Transverse colon (tissue), 4 donors: ENCODE measurements at regions not wholly inside any gene's neighbourhood (a gene's known extent, or its start where the extent isn't known, plus 50 kb on each side); places are given as distances from the start of the nearest gene placed in this dataset.

Experiments
- DNase-seq: peaks from one replicate; pipeline ENCODE4 v3.0.0-alpha.2; 2019
- H3K27ac ChIP-seq, 4 donors: fragments of 200-600 bp; sonication (generic); 2 replicates each; pipeline ENCODE4 v1.5.1; 2016 to 2018; ENCODE audit warnings: inconsistent platforms in 4 of 4
- H3K27me3 ChIP-seq: fragments of 200-600 bp; sonication (generic); 2 replicates; pipeline ENCODE4 v1.5.1; 2017; ENCODE audit warnings: inconsistent platforms
- H3K36me3 ChIP-seq, 4 donors: fragments of 200-600 bp; sonication (generic); 2 replicates each; pipeline ENCODE4 v1.5.1; 2017 to 2019; ENCODE audit warnings: inconsistent platforms in 4 of 4
- H3K4me1 ChIP-seq, 4 donors: fragments of 200-600 bp; sonication (generic); 2 replicates each; pipeline ENCODE4 v1.5.1; 2017 to 2020; ENCODE audit warnings: inconsistent platforms in 4 of 4
- H3K4me3 ChIP-seq, 4 donors: fragments of 200-600 bp; sonication (generic); 1 replicate in 1 of 4; 2 replicates in 3 of 4; pipeline versions ENCODE4 v1.5.1 to v1.6.1; 2017 to 2019; ENCODE audit warnings: inconsistent platforms in 4 of 4
- H3K9me3 ChIP-seq, 2 donors: fragments of 200-600 bp; sonication (generic); 2 replicates each; pipeline ENCODE4 v1.5.1; 2017 to 2019; ENCODE audit warnings: inconsistent platforms in 2 of 2
- EP300 ChIP-seq: sonication (generic); formaldehyde crosslinking; IDR thresholded peaks from one replicate; pipeline ENCODE4 v1.6.1; 2017; ENCODE audit warnings: antibody characterized with exemption, low read depth
- POLR2A ChIP-seq: fragments of 450-650 bp; IDR thresholded peaks from one replicate; pipeline ENCODE4 v1.6.1; 2016; ENCODE audit warnings: antibody characterized with exemption, mild to moderate bottlenecking, moderate library complexity
- POLR2AphosphoS5 ChIP-seq, 3 donors: sonication (generic); formaldehyde crosslinking; IDR thresholded peaks; one replicate each; pipeline ENCODE4 v1.6.1; 2016; ENCODE audit warnings: antibody characterized with exemption in 3 of 3
- WGBS, 2 donors: methylation state at CpG; one replicate each; pipeline ENCODE4 v1.1.5; 2018; ENCODE audit warnings: low coverage in 1 of 2; 5-methylcytosine and 5-hydroxymethylcytosine counted together
- in situ Hi-C, 4 donors: fragments of 200-750 bp; cut with MboI; loops; one replicate each; pipeline versions ENCODE4 v1.15.0 to v1.15.1; 2017; ENCODE audit warnings: low sequenced_read_pairs in 3 of 4, low pct_ligation_motif_present in 1 of 4, low pct_unique_long_range_greater_than_20kb in 1 of 4
- intact Hi-C: fragments of 100-400 bp; cut with DNase I; formaldehyde crosslinking; loops from one replicate; pipeline ENCODE4 v1.15.1; 2023; ENCODE audit warnings: low total_unique reads
- TF ChIP-seq, protein P1 (sequence below), 5 experiments: fragments of 200-600 bp in 3 of 5; fragments of 450-650 bp in 2 of 5; sonication (generic) in 3 of 5; IDR thresholded peaks; 1 replicate in 2 of 5; 2 replicates in 3 of 5; pipeline ENCODE4 v1.5.1; 2016 to 2017; ENCODE audit warnings: antibody characterized with exemption in 5 of 5, inconsistent platforms in 3 of 5, mild to moderate bottlenecking in 2 of 5, moderate library complexity in 1 of 5

DNA sequence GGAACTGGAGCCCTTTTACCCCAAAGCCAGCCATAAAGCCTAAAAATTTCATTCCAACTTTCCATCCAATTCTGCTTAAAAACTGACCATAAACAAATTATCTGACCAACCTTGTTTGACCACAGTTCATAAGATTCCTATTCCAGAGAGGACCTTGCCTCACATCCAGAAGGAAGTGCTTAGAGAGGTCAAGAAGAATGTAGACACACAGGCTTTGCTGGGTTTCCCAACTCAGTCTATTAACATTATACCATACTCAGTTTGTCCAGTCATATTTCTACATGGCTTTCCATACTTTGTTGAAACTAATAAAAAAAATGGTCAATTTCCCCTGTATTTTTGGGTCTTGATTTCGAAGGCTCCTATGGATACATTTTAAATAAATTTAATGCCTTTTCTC is 1522.5 kb downstream of the ARAP2 start:
- DNase-seq = no peak
- H3K9me3 ChIP-seq = no peaks in the 10 kb centered on the region
- no peaks in the 10 kb centered on the region for H3K36me3 ChIP-seq
- 71 to 92% methylated on average over 1 of the region's 1 CpG for WGBS, 2 donors
- in situ Hi-C loops = no loop called here
- H3K4me1 ChIP-seq = no peaks in the 10 kb centered on the region
- H3K27me3 ChIP-seq = no peaks in the 10 kb centered on the region
- H3K4me3 ChIP-seq = no peak overlapping the region
- TF ChIP-seq POLR2A (no peak), EP300 (no peak), POLR2AphosphoS5 (IDR thresholded peaks at IDR 0.05) (no peak)
- TF ChIP-seq, protein P1, sequence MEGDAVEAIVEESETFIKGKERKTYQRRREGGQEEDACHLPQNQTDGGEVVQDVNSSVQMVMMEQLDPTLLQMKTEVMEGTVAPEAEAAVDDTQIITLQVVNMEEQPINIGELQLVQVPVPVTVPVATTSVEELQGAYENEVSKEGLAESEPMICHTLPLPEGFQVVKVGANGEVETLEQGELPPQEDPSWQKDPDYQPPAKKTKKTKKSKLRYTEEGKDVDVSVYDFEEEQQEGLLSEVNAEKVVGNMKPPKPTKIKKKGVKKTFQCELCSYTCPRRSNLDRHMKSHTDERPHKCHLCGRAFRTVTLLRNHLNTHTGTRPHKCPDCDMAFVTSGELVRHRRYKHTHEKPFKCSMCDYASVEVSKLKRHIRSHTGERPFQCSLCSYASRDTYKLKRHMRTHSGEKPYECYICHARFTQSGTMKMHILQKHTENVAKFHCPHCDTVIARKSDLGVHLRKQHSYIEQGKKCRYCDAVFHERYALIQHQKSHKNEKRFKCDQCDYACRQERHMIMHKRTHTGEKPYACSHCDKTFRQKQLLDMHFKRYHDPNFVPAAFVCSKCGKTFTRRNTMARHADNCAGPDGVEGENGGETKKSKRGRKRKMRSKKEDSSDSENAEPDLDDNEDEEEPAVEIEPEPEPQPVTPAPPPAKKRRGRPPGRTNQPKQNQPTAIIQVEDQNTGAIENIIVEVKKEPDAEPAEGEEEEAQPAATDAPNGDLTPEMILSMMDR (IDR thresholded peaks at IDR 0.05) = no peak
- intact Hi-C loops = no loop called here
- no peak overlapping the region for H3K27ac ChIP-seq

- H3K27ac ChIP-seq = no peak overlapping the region
- no peak overlapping the region for H3K4me3 ChIP-seq
- intact Hi-C loops (no loop called here), in situ Hi-C loops (no loop called here)
- WGBS, 2 donors = 29 to 56% methylated on average over 1 of the region's 1 CpG
- no peaks in the 10 kb centered on the region for H3K36me3 ChIP-seq
- TF ChIP-seq, protein P1 (IDR thresholded peaks at IDR 0.05) = no peak
- TF ChIP-seq EP300 (no peak), POLR2AphosphoS5 (IDR thresholded peaks at IDR 0.05) (no peak), POLR2A (no peak)
- H3K9me3 ChIP-seq = no peaks in the 10 kb centered on the region
- DNase-seq = no peak
- H3K27me3 ChIP-seq = no peaks in the 10 kb centered on the region
- no peaks in the 10 kb centered on the region for H3K4me1 ChIP-seq
Measured at GRCh38 chr4:34723605-34724004, 1520.7 kb downstream of the ARAP2 start.

GRCh38 chr4:34724491-34724890 is 1519.8 kb downstream of the ARAP2 start:
- Histone ChIP-seq H3K36me3 (no peaks in the 10 kb centered on the region), H3K27ac (no peak overlapping the region), H3K4me3 (no peak overlapping the region), H3K4me1 (no peaks in the 10 kb centered on the region), H3K9me3 (no peaks in the 10 kb centered on the region), H3K27me3 (no peaks in the 10 kb centered on the region)
- TF ChIP-seq, protein P1 (IDR thresholded peaks at IDR 0.05) = no peak
- no peak for TF ChIP-seq POLR2A
- TF ChIP-seq POLR2AphosphoS5 (IDR thresholded peaks at IDR 0.05) = no peak
- TF ChIP-seq EP300 = no peak
- in situ Hi-C loops (no loop called here), intact Hi-C loops (no loop called here)
- no peak for DNase-seq
- WGBS, 2 donors = 31 to 54% methylated on average over 1 of the region's 1 CpG

- Histone ChIP-seq H3K27ac (no peak overlapping the region), H3K4me3 (no peak overlapping the region), H3K36me3 (no peaks in the 10 kb centered on the region), H3K4me1 (no peaks in the 10 kb centered on the region), H3K27me3 (no peaks in the 10 kb centered on the region), H3K9me3 (no peaks in the 10 kb centered on the region)
- in situ Hi-C loops = no loop called here
- DNase-seq = no peak
- intact Hi-C loops = no loop called here
- TF ChIP-seq POLR2AphosphoS5 (IDR thresholded peaks at IDR 0.05) (no peak), EP300 (no peak), POLR2A (no peak)
- TF ChIP-seq, protein P1 (IDR thresholded peaks at IDR 0.05) = no peak
Measured at GRCh38 chr4:34731070-34731469, 1513.2 kb downstream of the ARAP2 start.
